ENCODE measurements at regions not wholly inside any gene's neighbourhood (a gene's known extent, or its start where the extent isn't known, plus 50 kb on each side); places are given as distances from the start of the nearest gene placed in this dataset.
A peak's percentile ranks its signal among the peaks of the same experiment; 100 is the strongest.

DNA sequence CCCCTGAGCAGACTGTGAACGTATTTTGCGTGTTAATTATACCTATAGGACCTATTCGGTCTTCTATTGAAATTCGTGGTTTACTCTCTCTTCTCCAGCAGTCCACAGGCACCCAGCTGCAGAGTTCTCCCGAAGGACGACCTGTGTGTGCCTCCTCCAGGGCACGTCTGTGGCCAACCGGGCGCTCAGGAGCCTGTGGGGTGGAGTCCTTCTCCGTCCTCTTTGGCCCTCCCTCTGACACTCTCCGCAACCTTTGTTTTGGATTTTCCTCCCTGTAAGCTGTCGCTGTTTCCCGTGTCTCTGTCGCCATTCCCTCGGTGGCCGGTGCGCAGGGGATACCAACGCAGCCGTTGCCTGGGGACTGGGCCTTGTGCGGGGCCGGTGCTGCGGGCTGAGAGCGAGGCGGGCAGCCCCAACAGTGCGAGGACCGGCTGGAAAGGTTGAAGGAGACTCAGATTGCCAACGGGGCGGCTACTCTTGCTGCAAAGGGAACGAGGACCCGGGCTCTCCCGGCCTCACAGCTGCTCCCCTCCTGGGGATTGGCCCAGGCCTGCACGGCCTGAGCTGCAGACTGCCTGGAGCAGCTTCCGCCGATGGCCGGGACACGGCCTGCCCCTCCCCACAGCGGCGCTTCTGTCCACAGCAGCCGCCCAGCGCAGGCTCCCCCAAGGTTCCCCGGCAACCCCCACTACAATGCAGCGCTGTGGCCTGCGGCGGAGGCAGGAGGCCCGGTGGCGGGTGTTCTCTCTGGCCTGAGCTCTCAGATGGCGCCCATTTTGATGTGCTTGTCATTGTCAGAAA lies 221.0 kb downstream of the MTX2 start:
- Histone ChIP-seq H3K27me3 (no peaks in the 10 kb centered on the region), H3K36me3 (no peaks in the 10 kb centered on the region), H3K4me1 (peaks cover 10% of the 10 kb centered on the region), H3K9me3 (no peaks in the 10 kb centered on the region), H3K27ac (no peak overlapping the region), H3K4me3 (no peak overlapping the region)
- ATAC-seq = peak; percentile 34
- TF ChIP-seq, protein P1, sequence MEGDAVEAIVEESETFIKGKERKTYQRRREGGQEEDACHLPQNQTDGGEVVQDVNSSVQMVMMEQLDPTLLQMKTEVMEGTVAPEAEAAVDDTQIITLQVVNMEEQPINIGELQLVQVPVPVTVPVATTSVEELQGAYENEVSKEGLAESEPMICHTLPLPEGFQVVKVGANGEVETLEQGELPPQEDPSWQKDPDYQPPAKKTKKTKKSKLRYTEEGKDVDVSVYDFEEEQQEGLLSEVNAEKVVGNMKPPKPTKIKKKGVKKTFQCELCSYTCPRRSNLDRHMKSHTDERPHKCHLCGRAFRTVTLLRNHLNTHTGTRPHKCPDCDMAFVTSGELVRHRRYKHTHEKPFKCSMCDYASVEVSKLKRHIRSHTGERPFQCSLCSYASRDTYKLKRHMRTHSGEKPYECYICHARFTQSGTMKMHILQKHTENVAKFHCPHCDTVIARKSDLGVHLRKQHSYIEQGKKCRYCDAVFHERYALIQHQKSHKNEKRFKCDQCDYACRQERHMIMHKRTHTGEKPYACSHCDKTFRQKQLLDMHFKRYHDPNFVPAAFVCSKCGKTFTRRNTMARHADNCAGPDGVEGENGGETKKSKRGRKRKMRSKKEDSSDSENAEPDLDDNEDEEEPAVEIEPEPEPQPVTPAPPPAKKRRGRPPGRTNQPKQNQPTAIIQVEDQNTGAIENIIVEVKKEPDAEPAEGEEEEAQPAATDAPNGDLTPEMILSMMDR (IDR thresholded peaks at IDR 0.05) = no peak
- no peak for DNase-seq
- intact Hi-C loops (cut with DNase I) = no loop called here

DNA sequence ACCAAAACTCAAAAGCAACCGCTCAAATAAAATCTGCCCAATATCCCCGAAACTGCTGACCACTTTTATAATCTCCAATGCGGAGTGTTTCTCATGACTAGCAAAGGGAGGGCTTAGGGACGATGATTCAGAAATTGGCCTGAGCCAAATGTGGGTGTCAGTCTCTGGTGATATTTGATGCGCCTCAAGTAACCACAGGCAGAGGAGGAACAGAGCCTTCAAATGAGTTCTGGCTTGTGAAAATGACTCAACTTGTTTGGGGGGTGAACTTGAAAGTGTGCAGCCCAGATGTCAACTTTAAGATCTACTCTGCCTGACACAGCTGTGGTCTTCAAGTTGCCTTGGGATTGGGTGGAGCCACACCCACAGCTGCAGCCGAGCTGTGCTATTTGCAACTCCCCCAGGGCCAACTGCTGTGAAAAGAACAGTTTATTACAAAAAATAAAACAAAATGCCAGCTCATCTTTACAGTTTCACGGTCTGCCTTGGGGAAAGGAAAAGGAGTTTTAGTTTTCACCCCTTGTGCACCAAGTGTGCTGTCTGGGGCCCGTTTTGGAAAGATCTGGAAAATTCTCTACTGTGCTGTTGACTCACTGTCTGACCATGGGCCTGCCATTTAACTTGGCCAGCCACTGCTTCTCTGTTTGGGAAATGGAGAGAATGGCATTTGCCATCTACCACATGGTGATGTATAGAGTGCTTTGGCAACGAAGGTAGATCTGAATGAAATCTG lies 222.1 kb downstream of the MTX2 start:
- ATAC-seq (peak; percentile 48), DNase-seq (no peak)
- no peaks in the 10 kb centered on the region for H3K27me3 ChIP-seq
- H3K36me3 ChIP-seq = no peaks in the 10 kb centered on the region
- H3K4me3 ChIP-seq = no peak overlapping the region
- TF ChIP-seq, protein P1 (IDR thresholded peaks at IDR 0.05) = no peak
- intact Hi-C loops (cut with DNase I) = no loop called here
- peaks cover 15% of the 10 kb centered on the region for H3K4me1 ChIP-seq
- no peak overlapping the region for H3K27ac ChIP-seq
- H3K9me3 ChIP-seq = no peaks in the 10 kb centered on the region

DNA sequence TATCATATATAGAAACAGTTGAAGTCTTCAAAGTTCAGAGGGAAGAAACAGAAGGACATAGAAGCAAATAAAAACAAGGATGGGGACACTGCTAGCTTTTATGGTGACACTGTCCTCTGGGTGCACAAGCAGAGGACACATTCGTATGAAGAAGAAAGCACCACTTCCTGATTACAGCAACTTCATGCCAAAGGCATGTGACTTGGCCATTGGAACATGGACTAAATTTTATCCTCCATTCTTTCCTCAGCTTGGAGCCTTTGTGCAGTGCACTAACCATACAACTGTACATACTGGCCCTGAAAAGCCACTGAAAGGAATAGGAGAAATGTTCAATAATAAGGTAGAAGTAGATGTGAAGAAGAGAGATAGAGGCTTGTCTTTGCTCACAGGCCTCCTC lies 223.3 kb downstream of the MTX2 start:
- ATAC-seq = no peak
- no peaks in the 10 kb centered on the region for H3K36me3 ChIP-seq
- H3K9me3 ChIP-seq = no peaks in the 10 kb centered on the region
- intact Hi-C loops (cut with DNase I) = no loop called here
- no peak for DNase-seq
- H3K27me3 ChIP-seq = no peaks in the 10 kb centered on the region
- TF ChIP-seq, protein P1 (IDR thresholded peaks at IDR 0.05) = no peak
- no peak overlapping the region for H3K27ac ChIP-seq
- peaks cover 15% of the 10 kb centered on the region for H3K4me1 ChIP-seq
- H3K4me3 ChIP-seq = no peak overlapping the region

DNA sequence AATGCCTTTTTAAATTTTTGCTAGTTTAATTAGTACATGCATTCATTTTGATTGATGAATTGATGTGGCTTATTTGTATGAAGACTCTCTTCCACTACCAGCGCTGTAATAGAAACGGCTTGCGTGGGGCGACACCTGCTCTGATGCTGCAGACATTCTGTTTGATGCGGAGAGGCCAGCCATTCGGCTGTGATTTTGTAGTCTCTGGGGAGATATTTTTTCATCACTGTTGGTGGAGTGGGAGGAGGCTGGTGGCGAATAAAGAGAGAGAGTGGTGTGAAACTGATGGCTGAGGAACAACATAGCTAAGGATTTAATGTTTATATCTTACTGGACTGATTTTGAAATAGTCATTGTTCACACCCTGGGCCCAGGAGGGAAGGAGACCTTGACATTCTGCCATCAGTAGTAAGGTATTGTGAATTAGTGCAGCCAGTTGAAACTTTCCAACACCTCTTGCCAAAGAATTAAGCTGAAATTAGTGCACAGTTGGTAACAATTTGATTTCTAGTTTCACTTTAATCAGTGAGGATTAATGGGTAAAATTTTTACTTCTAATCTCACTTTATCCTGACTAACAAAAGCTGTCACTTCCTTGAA lies 224.1 kb downstream of the MTX2 start:
- Histone ChIP-seq H3K4me3 (no peak overlapping the region), H3K9me3 (no peaks in the 10 kb centered on the region), H3K36me3 (no peaks in the 10 kb centered on the region), H3K27me3 (no peaks in the 10 kb centered on the region), H3K4me1 (peaks cover 15% of the 10 kb centered on the region), H3K27ac (no peak overlapping the region)
- TF ChIP-seq, protein P1 (IDR thresholded peaks at IDR 0.05) = no peak
- DNase-seq (no peak), ATAC-seq (no peak)
- intact Hi-C loops (cut with DNase I) = no loop called here

DNA sequence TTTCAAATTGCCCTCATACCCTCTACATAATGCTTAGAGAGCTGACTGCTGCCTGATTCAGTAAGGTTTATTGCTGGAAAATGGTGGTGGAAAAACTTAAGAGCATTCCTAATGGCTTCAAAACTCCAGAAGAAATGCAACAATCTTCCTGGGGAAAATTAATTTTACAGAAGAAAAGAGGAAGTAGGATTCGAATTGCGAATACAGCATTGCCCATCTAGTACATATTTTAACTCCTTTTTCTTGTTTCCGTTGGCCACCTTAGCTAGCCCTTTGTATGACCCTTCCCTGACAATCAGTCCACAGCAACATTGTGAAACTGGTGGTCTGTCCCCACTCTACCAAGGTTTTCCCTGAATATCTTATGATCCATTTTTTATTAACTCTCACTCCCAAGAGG lies 224.7 kb downstream of the MTX2 start:
- Histone ChIP-seq H3K4me1 (peaks cover 15% of the 10 kb centered on the region), H3K27me3 (no peaks in the 10 kb centered on the region), H3K36me3 (no peaks in the 10 kb centered on the region), H3K9me3 (no peaks in the 10 kb centered on the region), H3K27ac (no peak overlapping the region), H3K4me3 (no peak overlapping the region)
- intact Hi-C loops (cut with DNase I) = no loop called here
- no peak for ATAC-seq
- TF ChIP-seq, protein P1 (IDR thresholded peaks at IDR 0.05) = no peak
- DNase-seq = no peak

Measured in upper lobe of right lung (tissue), 1 donor.